Thyroid gland (tissue), 4 donors: ENCODE measurements at regions not wholly inside any gene's neighbourhood (a gene's known extent, or its start where the extent isn't known, plus 50 kb on each side); places are given as distances from the start of the nearest gene placed in this dataset.

Source experiments
- CTCF ChIP-seq, 6 experiments: fragments of 200-600 bp in 3 of 6; fragments of 450-650 bp in 3 of 6; sonication (generic) in 3 of 6; IDR thresholded peaks; one replicate each; pipeline ENCODE4 v1.5.1; 2016 to 2019; ENCODE audit warnings: antibody characterized with exemption in 6 of 6, mild to moderate bottlenecking in 2 of 6, inconsistent platforms in 1 of 6, moderate library complexity in 1 of 6
- POLR2A ChIP-seq, 2 donors: fragments of 450-650 bp; IDR thresholded peaks; one replicate each; pipeline ENCODE4 v1.6.1; 2017; ENCODE audit warnings: antibody characterized with exemption in 2 of 2, mild to moderate bottlenecking in 2 of 2, moderate library complexity in 1 of 2

GRCh38 chr3:18597919-18598318 lies 172.8 kb upstream of the SATB1 start:
- TF ChIP-seq CTCF (IDR thresholded peaks at IDR 0.05) = no peak
- TF ChIP-seq POLR2A (IDR thresholded peaks at IDR 0.05) = no peak
